Pancreas (tissue), 10 donors: ENCODE measurements at regions not wholly inside any gene's neighbourhood (a gene's known extent, or its start where the extent isn't known, plus 50 kb on each side); places are given as distances from the start of the nearest gene placed in this dataset.

Experiments used
- ATAC-seq, 4 donors: fragments of 200-7000 bp; cut with Tn5 transposase; one replicate each; pipeline versions ENCODE4 v1.8.0 to v1.9.1; 2020; ENCODE audit warnings: mild to moderate bottlenecking in 4 of 4, moderate library complexity in 4 of 4
- DNase-seq, 6 donors: peaks; one replicate each; pipeline ENCODE4 v3.0.0-alpha.2; 2020
- FAIRE-seq: peaks from 2 replicates; lab custom pipeline; 2012; peaks lifted over from hg19 to GRCh38; lab: Jason Lieb, UNC
- H3K27ac ChIP-seq, 4 donors: fragments of 200-600 bp; sonication (generic); 1 replicate in 3 of 4; 2 replicates in 1 of 4; pipeline versions ENCODE4 v1.5.0 to v1.8.0; 2020
- H3K27me3 ChIP-seq, 4 donors: fragments of 200-600 bp; one replicate each; pipeline ENCODE4 v1.8.0; 2021
- H3K36me3 ChIP-seq, 3 donors: fragments of 200-600 bp; sonication (generic) in 1 of 3; one replicate each; pipeline versions ENCODE4 v1.5.0 to v1.8.0; 2020 to 2021
- H3K4me1 ChIP-seq, 3 donors: fragments of 200-600 bp; one replicate each; pipeline ENCODE4 v1.8.0; 2021
- H3K4me3 ChIP-seq, 4 donors: fragments of 200-600 bp; sonication (generic) in 2 of 4; one replicate each; pipeline versions ENCODE4 v1.5.0 to v1.8.0; 2020 to 2021
- H3K9me3 ChIP-seq, 4 donors: fragments of 200-600 bp; one replicate each; pipeline ENCODE4 v1.8.0; 2021
- WGBS, 2 donors: extraction: QIAGEN DNeasy Blood & Tissue Kit; methylation state at CpG; one replicate each; pipeline ENCODE4 v1.1.7; 2013; 5-methylcytosine and 5-hydroxymethylcytosine counted together
- intact Hi-C, 3 donors: fragments of 100-400 bp; cut with DNase I; formaldehyde crosslinking; loops; one replicate each; pipeline versions ENCODE4 v1.11.1 to v1.14.2; 2022
- TF ChIP-seq, protein P1 (sequence below), 4 donors: fragments of 200-600 bp; sonication (generic) in 3 of 4; IDR thresholded peaks; one replicate each; pipeline versions ENCODE4 v1.5.0 to v1.8.0; 2021; ENCODE audit warnings: antibody characterized with exemption in 4 of 4
- donor health status: healthy with polysubstance abuse.
- donor health status: DM: no; HTN: no; CAD: no; lungs with moderate emphysema.
- donor health status: DM: no; HTN: no; CAD: no.
- donor health status: control.
- donor health status: control.
- donor health status: Bipolar disorder and iron deficiency.
- donor health status: DM: yes; HTN: yes; CAD: no.
- donor health status: DM: no; HTN: no; CAD: no.
- donor health status: DM: no; HTN: no; CAD: no.
- donor health status: DM: yes; HTN: yes; CAD: no.

DNA sequence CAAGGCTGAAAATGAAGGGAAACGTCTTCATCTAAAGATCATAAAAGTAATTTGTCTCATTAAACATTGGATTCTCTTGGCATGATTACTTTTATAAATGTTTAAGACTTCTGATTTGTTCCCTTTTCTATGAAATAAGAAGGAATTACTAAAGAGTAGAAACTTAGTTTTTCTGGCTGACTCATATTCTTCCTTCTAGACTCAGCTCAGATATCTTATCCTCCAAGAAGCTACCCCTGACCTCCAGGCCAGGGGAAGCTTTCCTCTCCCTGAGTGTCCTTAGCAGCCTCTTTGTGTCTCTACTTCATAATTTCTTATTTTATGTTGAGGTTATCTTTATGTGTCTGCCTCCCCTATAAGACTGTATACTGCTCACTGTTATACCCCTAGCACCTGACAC lies 291.9 kb upstream of the STT3B start:
- H3K27me3 ChIP-seq: no peaks in the 10 kb centered on the region
- no peaks in the 10 kb centered on the region for H3K9me3 ChIP-seq
- no peak overlapping the region for H3K4me3 ChIP-seq
- H3K36me3 ChIP-seq: no peaks in the 10 kb centered on the region
- intact Hi-C loops: no loop called here
- TF ChIP-seq, protein P1, sequence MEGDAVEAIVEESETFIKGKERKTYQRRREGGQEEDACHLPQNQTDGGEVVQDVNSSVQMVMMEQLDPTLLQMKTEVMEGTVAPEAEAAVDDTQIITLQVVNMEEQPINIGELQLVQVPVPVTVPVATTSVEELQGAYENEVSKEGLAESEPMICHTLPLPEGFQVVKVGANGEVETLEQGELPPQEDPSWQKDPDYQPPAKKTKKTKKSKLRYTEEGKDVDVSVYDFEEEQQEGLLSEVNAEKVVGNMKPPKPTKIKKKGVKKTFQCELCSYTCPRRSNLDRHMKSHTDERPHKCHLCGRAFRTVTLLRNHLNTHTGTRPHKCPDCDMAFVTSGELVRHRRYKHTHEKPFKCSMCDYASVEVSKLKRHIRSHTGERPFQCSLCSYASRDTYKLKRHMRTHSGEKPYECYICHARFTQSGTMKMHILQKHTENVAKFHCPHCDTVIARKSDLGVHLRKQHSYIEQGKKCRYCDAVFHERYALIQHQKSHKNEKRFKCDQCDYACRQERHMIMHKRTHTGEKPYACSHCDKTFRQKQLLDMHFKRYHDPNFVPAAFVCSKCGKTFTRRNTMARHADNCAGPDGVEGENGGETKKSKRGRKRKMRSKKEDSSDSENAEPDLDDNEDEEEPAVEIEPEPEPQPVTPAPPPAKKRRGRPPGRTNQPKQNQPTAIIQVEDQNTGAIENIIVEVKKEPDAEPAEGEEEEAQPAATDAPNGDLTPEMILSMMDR (IDR thresholded peaks at IDR 0.05): no peak
- FAIRE-seq (no peak), ATAC-seq (no peak), DNase-seq (no peak)
- no peak overlapping the region for H3K27ac ChIP-seq
- H3K4me1 ChIP-seq: no peaks in the 10 kb centered on the region
- 22 to 24% methylated on average over 1 of the region's 1 CpG for WGBS, 2 donors

GRCh38 chr3:31241533-31241932 lies 291.2 kb upstream of the STT3B start:
- WGBS, 2 donors: 82 to 85% methylated on average over 3 of the region's 3 CpGs

DNA sequence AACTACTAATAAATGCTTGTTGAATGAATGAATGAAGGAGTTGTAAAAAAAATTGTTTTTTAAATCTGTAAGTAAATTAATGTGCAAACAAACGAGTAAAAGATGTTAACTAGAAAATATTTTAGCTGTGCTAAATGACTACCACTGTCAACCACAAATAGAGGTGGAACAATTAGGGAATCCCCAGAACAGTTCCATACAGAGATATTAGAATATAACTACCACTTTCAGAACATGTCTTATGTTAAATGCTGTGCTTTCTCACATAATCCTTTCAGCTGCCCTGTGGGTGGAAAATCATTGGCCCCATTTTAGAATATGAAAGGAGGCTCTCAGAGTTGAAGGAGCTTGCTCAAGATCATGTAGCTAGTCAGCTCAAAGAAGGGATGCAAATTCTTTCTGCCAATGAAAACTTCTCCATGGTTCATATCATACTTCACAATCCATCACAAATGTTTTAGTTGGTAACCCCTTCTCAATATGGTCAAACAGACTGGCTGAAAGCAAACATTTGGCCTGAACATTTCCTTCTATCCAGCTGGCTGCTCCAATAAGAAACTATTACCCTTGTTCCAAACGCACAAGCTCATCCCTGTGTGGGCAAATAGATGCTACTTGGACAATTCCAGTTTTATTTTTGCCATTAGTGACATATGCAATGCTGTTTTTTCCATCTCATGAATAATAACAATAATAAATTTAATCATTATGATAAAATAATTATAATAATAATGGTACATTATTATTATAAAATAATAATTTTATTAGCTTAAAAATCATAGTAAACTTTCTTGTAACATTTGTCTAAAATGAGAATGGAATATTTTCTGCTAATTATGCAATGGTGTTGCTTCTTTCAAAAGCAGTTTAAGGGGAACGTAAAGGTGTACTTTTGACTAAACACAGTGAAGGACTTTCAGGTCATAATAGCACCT lies 290.4 kb upstream of the STT3B start:
- H3K27me3 ChIP-seq: no peaks in the 10 kb centered on the region
- intact Hi-C loops: no loop called here
- WGBS, 2 donors: 70 to 77% methylated on average over 3 of the region's 3 CpGs
- DNase-seq (no peak), ATAC-seq (no peak), FAIRE-seq (no peak)
- H3K36me3 ChIP-seq: no peaks in the 10 kb centered on the region
- H3K27ac ChIP-seq: no peak overlapping the region
- H3K9me3 ChIP-seq: no peaks in the 10 kb centered on the region
- TF ChIP-seq, protein P1 (IDR thresholded peaks at IDR 0.05): no peak
- peaks cover 0 to under 1% (median 0%) of the 10 kb centered on the region in 3 donors for H3K4me1 ChIP-seq
- no peak overlapping the region for H3K4me3 ChIP-seq

More at GRCh38 chr3:31241533-31241932, 291.2 kb upstream of the STT3B start:
- H3K4me1 ChIP-seq: no peaks in the 10 kb centered on the region
- no peak for ATAC-seq
- no peak for DNase-seq
- H3K27me3 ChIP-seq: no peaks in the 10 kb centered on the region
- no peaks in the 10 kb centered on the region for H3K36me3 ChIP-seq
- H3K4me3 ChIP-seq: no peak overlapping the region
- no peak overlapping the region for H3K27ac ChIP-seq
- no peak for FAIRE-seq
- TF ChIP-seq, protein P1 (IDR thresholded peaks at IDR 0.05): no peak
- H3K9me3 ChIP-seq: no peaks in the 10 kb centered on the region
- intact Hi-C loops: no loop called here

GRCh38 chr3:31244929-31245817 lies 287.6 kb upstream of the STT3B start:
- H3K27ac ChIP-seq: no peak overlapping the region
- DNase-seq (no peak), ATAC-seq (no peak), FAIRE-seq (no peak)
- H3K27me3 ChIP-seq: no peaks in the 10 kb centered on the region
- H3K36me3 ChIP-seq: no peaks in the 10 kb centered on the region
- peaks cover 0 to 7% (median 4%) of the 10 kb centered on the region in 3 donors for H3K4me1 ChIP-seq
- intact Hi-C loops: no loop called here
- H3K4me3 ChIP-seq: no peak overlapping the region
- WGBS, 2 donors: 80 to 89% methylated on average over 6 of the region's 6 CpGs
- TF ChIP-seq, protein P1 (IDR thresholded peaks at IDR 0.05): no peak
- H3K9me3 ChIP-seq: no peaks in the 10 kb centered on the region
